ENCODE measurements at regions not wholly inside any gene's neighbourhood (a gene's known extent, or its start where the extent isn't known, plus 50 kb on each side); places are given as distances from the start of the nearest gene placed in this dataset.

GRCh38 chr4:121277194-121278105 is 103.4 kb downstream of the QRFPR start:
- no peak overlapping the region for H3K27ac ChIP-seq (ENCODE audit: insufficient read depth, low read length, poor library complexity, severe bottlenecking)
- H3K4me3 ChIP-seq (ENCODE audit: low read depth, low read length), result no peak overlapping the region
- Mint-ChIP-seq H3K4me1 (peaks cover 0 to 8% (median 6%) of the 10 kb centered on the region in 4 donors), H3K27me3 (peaks cover 5% of the 10 kb centered on the region), H3K36me3 (peaks cover 7% of the 10 kb centered on the region), H3K27ac (no peak overlapping the region), H3K4me3 (no peak overlapping the region), H3K9me3 (peaks cover 0 to 2% (median 0%) of the 10 kb centered on the region in 7 donors)
- peaks cover 4% of the 10 kb centered on the region for H3K4me1 ChIP-seq (ENCODE audit: control insufficient read depth, insufficient read depth, low read length, poor library complexity, severe bottlenecking)
- H3K9me3 ChIP-seq (ENCODE audit: control insufficient read depth in 2 of 2, low read length in 2 of 2), result no peaks in the 10 kb centered on the region
- H3K36me3 ChIP-seq (ENCODE audit: control insufficient read depth, insufficient read depth, low read length), result no peaks in the 10 kb centered on the region
- peak in 1 of 3 donors; percentile 16 for DNase-seq
- peaks cover 2% of the 10 kb centered on the region for H3K27me3 ChIP-seq (ENCODE audit: control insufficient read depth, insufficient read depth, low read length)
- no peak for ATAC-seq (ENCODE audit: low read depth in 2 of 2)

GRCh38 chr4:121273191-121273590 is 107.6 kb downstream of the QRFPR start:
- Mint-ChIP-seq H3K4me3 (no peak overlapping the region), H3K9me3 (peaks cover 0 to 2% (median 0%) of the 10 kb centered on the region in 7 donors), H3K4me1 (peaks cover 0 to 10% (median 6%) of the 10 kb centered on the region in 4 donors), H3K27ac (no peak overlapping the region), H3K36me3 (peaks cover 7% of the 10 kb centered on the region), H3K27me3 (no peaks in the 10 kb centered on the region)
- DNase-seq, result no peak
- H3K4me1 ChIP-seq (ENCODE audit: control insufficient read depth, insufficient read depth, low read length, poor library complexity, severe bottlenecking), result peaks cover 13% of the 10 kb centered on the region
- peaks cover 2% of the 10 kb centered on the region for H3K27me3 ChIP-seq (ENCODE audit: control insufficient read depth, insufficient read depth, low read length)
- no peaks in the 10 kb centered on the region for H3K9me3 ChIP-seq (ENCODE audit: control insufficient read depth in 2 of 2, low read length in 2 of 2)
- no peak overlapping the region for H3K4me3 ChIP-seq (ENCODE audit: low read depth, low read length)
- no peak overlapping the region for H3K27ac ChIP-seq (ENCODE audit: insufficient read depth, low read length, poor library complexity, severe bottlenecking)
- no peak for ATAC-seq (ENCODE audit: low read depth in 2 of 2)
- H3K36me3 ChIP-seq (ENCODE audit: control insufficient read depth, insufficient read depth, low read length), result no peaks in the 10 kb centered on the region

- no peaks in the 10 kb centered on the region for H3K36me3 ChIP-seq (ENCODE audit: control insufficient read depth, insufficient read depth, low read length)
- Mint-ChIP-seq H3K27ac (no peak overlapping the region), H3K4me3 (no peak overlapping the region), H3K36me3 (peaks cover 7% of the 10 kb centered on the region), H3K4me1 (peaks cover 0 to 10% (median 6%) of the 10 kb centered on the region in 4 donors), H3K27me3 (no peaks in the 10 kb centered on the region), H3K9me3 (peaks cover 0 to 2% (median 0%) of the 10 kb centered on the region in 7 donors)
- peaks cover 2% of the 10 kb centered on the region for H3K27me3 ChIP-seq (ENCODE audit: control insufficient read depth, insufficient read depth, low read length)
- H3K4me3 ChIP-seq (ENCODE audit: low read depth, low read length), result no peak overlapping the region
- ATAC-seq (ENCODE audit: low read depth in 2 of 2), result no peak
- peaks cover 13% of the 10 kb centered on the region for H3K4me1 ChIP-seq (ENCODE audit: control insufficient read depth, insufficient read depth, low read length, poor library complexity, severe bottlenecking)
- no peaks in the 10 kb centered on the region for H3K9me3 ChIP-seq (ENCODE audit: control insufficient read depth in 2 of 2, low read length in 2 of 2)
- peak in 2 of 3 donors; percentile 0 to 32 for DNase-seq
- H3K27ac ChIP-seq (ENCODE audit: insufficient read depth, low read length, poor library complexity, severe bottlenecking), result no peak overlapping the region
These were observed 108.3 kb downstream of the QRFPR start for GRCh38 chr4:121272526-121272925.

- Histone ChIP-seq H3K4me1 (ENCODE audit: control insufficient read depth, insufficient read depth, low read length, poor library complexity, severe bottlenecking) (peaks cover 13% of the 10 kb centered on the region), H3K27me3 (ENCODE audit: control insufficient read depth, insufficient read depth, low read length) (no peaks in the 10 kb centered on the region), H3K4me3 (ENCODE audit: low read depth, low read length) (no peak overlapping the region), H3K9me3 (ENCODE audit: control insufficient read depth in 2 of 2, low read length in 2 of 2) (no peaks in the 10 kb centered on the region), H3K27ac (ENCODE audit: insufficient read depth, low read length, poor library complexity, severe bottlenecking) (no peak overlapping the region), H3K36me3 (ENCODE audit: control insufficient read depth, insufficient read depth, low read length) (no peaks in the 10 kb centered on the region)
- no peak for ATAC-seq (ENCODE audit: low read depth in 2 of 2)
- no peak for DNase-seq
- Mint-ChIP-seq H3K9me3 (peaks cover 0 to 1% (median 0%) of the 10 kb centered on the region in 7 donors), H3K4me1 (peaks cover 0 to 20% (median 7%) of the 10 kb centered on the region in 4 donors), H3K36me3 (peaks cover 4% of the 10 kb centered on the region), H3K4me3 (no peak overlapping the region), H3K27me3 (no peaks in the 10 kb centered on the region), H3K27ac (no peak overlapping the region)
These were observed 106.3 kb upstream of the TNIP3 start for GRCh38 chr4:121270389-121270788.

- Mint-ChIP-seq H3K27ac (no peak overlapping the region), H3K4me3 (no peak overlapping the region), H3K9me3 (no peaks in the 10 kb centered on the region), H3K4me1 (peaks cover 0 to 20% (median 7%) of the 10 kb centered on the region in 4 donors), H3K36me3 (no peaks in the 10 kb centered on the region), H3K27me3 (no peaks in the 10 kb centered on the region)
- Histone ChIP-seq H3K4me1 (ENCODE audit: control insufficient read depth, insufficient read depth, low read length, poor library complexity, severe bottlenecking) (peaks cover 13% of the 10 kb centered on the region), H3K9me3 (ENCODE audit: control insufficient read depth in 2 of 2, low read length in 2 of 2) (no peaks in the 10 kb centered on the region), H3K27ac (ENCODE audit: insufficient read depth, low read length, poor library complexity, severe bottlenecking) (no peak overlapping the region), H3K4me3 (ENCODE audit: low read depth, low read length) (no peak overlapping the region), H3K27me3 (ENCODE audit: control insufficient read depth, insufficient read depth, low read length) (no peaks in the 10 kb centered on the region), H3K36me3 (ENCODE audit: control insufficient read depth, insufficient read depth, low read length) (no peaks in the 10 kb centered on the region)
- no peak for DNase-seq
- ATAC-seq (ENCODE audit: low read depth in 2 of 2), result no peak
These were observed 104.9 kb upstream of the TNIP3 start for GRCh38 chr4:121269001-121269400.

GRCh38 chr4:121266982-121267381 is 102.9 kb upstream of the TNIP3 start:
- Mint-ChIP-seq H3K4me1 (peaks cover 0 to 17% (median under 1%) of the 10 kb centered on the region in 4 donors), H3K27ac (no peak overlapping the region), H3K4me3 (no peak overlapping the region), H3K36me3 (no peaks in the 10 kb centered on the region), H3K9me3 (no peaks in the 10 kb centered on the region), H3K27me3 (no peaks in the 10 kb centered on the region)
- no peak for ATAC-seq (ENCODE audit: low read depth in 2 of 2)
- Histone ChIP-seq H3K4me3 (ENCODE audit: low read depth, low read length) (no peak overlapping the region), H3K27ac (ENCODE audit: insufficient read depth, low read length, poor library complexity, severe bottlenecking) (no peak overlapping the region), H3K36me3 (ENCODE audit: control insufficient read depth, insufficient read depth, low read length) (no peaks in the 10 kb centered on the region), H3K27me3 (ENCODE audit: control insufficient read depth, insufficient read depth, low read length) (no peaks in the 10 kb centered on the region), H3K4me1 (ENCODE audit: control insufficient read depth, insufficient read depth, low read length, poor library complexity, severe bottlenecking) (peaks cover 4% of the 10 kb centered on the region), H3K9me3 (ENCODE audit: control insufficient read depth in 2 of 2, low read length in 2 of 2) (no peaks in the 10 kb centered on the region)
- DNase-seq, result no peak

GRCh38 chr4:121256887-121257466 is 92.9 kb upstream of the TNIP3 start:
- H3K27ac ChIP-seq (ENCODE audit: insufficient read depth, low read length, poor library complexity, severe bottlenecking), result peak overlapping the region; percentile 57
- H3K4me3 Mint-ChIP-seq, result peak overlapping the region in 2 of 4 donors; percentile 26 to 42
- H3K27me3 Mint-ChIP-seq, result peaks cover 5% of the 10 kb centered on the region
- peak overlapping the region; percentile 71 to 91 (median 78) for H3K27ac Mint-ChIP-seq
- H3K9me3 ChIP-seq (ENCODE audit: control insufficient read depth in 2 of 2, low read length in 2 of 2), result no peaks in the 10 kb centered on the region
- H3K36me3 ChIP-seq (ENCODE audit: control insufficient read depth, insufficient read depth, low read length), result no peaks in the 10 kb centered on the region
- ATAC-seq (ENCODE audit: low read depth in 2 of 2), result peak in 1 of 2 donors; percentile 7
- H3K27me3 ChIP-seq (ENCODE audit: control insufficient read depth, insufficient read depth, low read length), result no peaks in the 10 kb centered on the region
- peaks cover 0 to 2% (median 0%) of the 10 kb centered on the region in 7 donors for H3K9me3 Mint-ChIP-seq
- no peaks in the 10 kb centered on the region for H3K36me3 Mint-ChIP-seq
- H3K4me1 Mint-ChIP-seq, result peaks cover 22 to 50% (median 34%) of the 10 kb centered on the region in 4 donors
- peak overlapping the region; percentile 42 for H3K4me3 ChIP-seq (ENCODE audit: low read depth, low read length)
- H3K4me1 ChIP-seq (ENCODE audit: control insufficient read depth, insufficient read depth, low read length, poor library complexity, severe bottlenecking), result peaks cover 38% of the 10 kb centered on the region
- no peak for DNase-seq

Measured in CD4-positive, CD25-positive, alpha-beta regulatory T cell (primary cell).